Astrocyte (in vitro differentiated cells and primary cell): ENCODE measurements at regions not wholly inside any gene's neighbourhood (a gene's known extent, or its start where the extent isn't known, plus 50 kb on each side); places are given as distances from the start of the nearest gene placed in this dataset.

Experiments used
- CTCF ChIP-seq: IDR thresholded peaks from 2 replicates; pipeline ENCODE4 v1.5.1; 2011; ENCODE audit warnings: low read depth, mild to moderate bottlenecking, inconsistent platforms, low read length, moderate library complexity; ENCODE audit not compliant: insufficient read depth
- EZH2 ChIP-seq: IDR thresholded peaks from 2 replicates; pipeline ENCODE4 v1.6.1; 2012; ENCODE audit warnings: mild to moderate bottlenecking, low read length, inconsistent platforms; ENCODE audit not compliant: insufficient read depth

- TF ChIP-seq EZH2 (no peak), CTCF (no peak)
Observed at GRCh38 chr9:73031350-73031749, 78.5 kb upstream of the ALDH1A1 start.
